ENCODE measurements at regions not wholly inside any gene's neighbourhood (a gene's known extent, or its start where the extent isn't known, plus 50 kb on each side); places are given as distances from the start of the nearest gene placed in this dataset.

DNA sequence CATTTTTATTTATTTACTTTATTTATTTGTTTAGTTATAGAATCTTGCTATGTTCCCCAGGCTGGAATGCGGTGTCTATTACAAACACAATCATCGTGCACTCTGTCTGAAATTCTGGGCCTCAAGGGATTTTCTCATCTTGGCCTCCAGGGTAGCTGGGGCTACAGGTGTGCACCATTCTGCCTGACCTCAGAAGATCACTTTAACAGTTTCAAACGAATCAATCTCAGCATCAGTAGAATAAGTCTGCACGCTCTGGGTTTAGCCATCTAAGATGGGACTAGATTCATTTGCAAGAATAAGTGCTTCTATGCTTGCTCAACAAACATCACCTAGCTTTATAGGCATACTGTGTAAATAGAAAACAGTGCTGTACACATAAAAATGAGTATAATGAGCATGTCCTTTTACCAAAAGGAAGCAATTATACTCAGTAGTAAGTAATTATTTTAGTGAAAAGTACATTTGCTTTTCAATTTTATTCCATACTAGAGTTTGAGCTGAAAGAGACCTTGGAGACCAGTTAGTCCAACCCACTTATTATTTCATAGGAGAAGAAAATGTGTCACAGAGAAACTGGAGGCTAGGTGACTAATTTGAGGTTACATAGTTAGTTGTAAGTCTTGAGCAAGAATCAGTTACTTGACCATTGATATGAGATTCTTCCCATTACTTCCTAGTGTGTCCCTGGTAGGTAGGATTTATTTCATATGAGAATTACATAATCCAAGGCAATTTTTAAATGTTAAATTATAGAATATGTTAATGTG is 456.5 kb upstream of the LMO3 start:
- Mint-ChIP-seq H3K9me3 (no peaks in the 10 kb centered on the region), H3K4me1 (no peaks in the 10 kb centered on the region), H3K4me3 (no peak overlapping the region), H3K36me3 (ENCODE audit: low read depth) (no peaks in the 10 kb centered on the region), H3K27ac (no peak overlapping the region), H3K27me3 (ENCODE audit: low read depth, poor library complexity) (no peaks in the 10 kb centered on the region)
- no peak for TF ChIP-seq CTCF (IDR thresholded peaks at IDR 0.05)
- no peak for DNase-seq

DNA sequence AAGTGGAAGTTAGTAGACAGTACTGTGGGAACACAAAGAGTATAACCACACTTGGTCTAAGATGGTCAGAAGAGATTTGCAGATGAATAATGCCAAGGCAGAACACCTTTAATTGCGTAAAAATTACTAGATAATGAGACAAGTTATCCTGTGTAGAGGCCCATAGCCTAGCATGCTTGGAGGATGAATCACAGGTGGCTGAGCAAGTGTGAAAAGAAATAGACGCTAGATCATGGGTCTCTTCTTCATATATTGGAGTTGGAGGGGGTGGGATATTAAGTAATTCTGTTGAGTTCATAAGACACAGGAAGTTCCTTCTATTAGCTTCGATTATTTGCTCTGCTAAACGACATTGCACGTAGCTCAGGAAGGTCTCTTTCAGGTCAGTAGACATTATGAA is 454.3 kb upstream of the LMO3 start:
- no peak for TF ChIP-seq CTCF (IDR thresholded peaks at IDR 0.05)
- Mint-ChIP-seq H3K36me3 (ENCODE audit: low read depth) (no peaks in the 10 kb centered on the region), H3K27ac (no peak overlapping the region), H3K9me3 (no peaks in the 10 kb centered on the region), H3K4me1 (no peaks in the 10 kb centered on the region), H3K4me3 (no peak overlapping the region), H3K27me3 (ENCODE audit: low read depth, poor library complexity) (no peaks in the 10 kb centered on the region)
- no peak for DNase-seq

GRCh38 chr12:17056546-17056945 is 450.6 kb upstream of the LMO3 start:
- TF ChIP-seq CTCF (IDR thresholded peaks at IDR 0.05) = no peak
- no peak for DNase-seq
- Mint-ChIP-seq H3K4me3 (no peak overlapping the region), H3K27ac (no peak overlapping the region), H3K4me1 (no peaks in the 10 kb centered on the region), H3K9me3 (no peaks in the 10 kb centered on the region), H3K36me3 (ENCODE audit: low read depth) (no peaks in the 10 kb centered on the region), H3K27me3 (ENCODE audit: low read depth, poor library complexity) (no peaks in the 10 kb centered on the region)

GRCh38 chr12:17038923-17039322 is 433.0 kb upstream of the LMO3 start:
- TF ChIP-seq CTCF (IDR thresholded peaks at IDR 0.05) = no peak
- Mint-ChIP-seq H3K9me3 (no peaks in the 10 kb centered on the region), H3K4me3 (no peak overlapping the region), H3K27ac (no peak overlapping the region), H3K36me3 (ENCODE audit: low read depth) (no peaks in the 10 kb centered on the region), H3K27me3 (ENCODE audit: low read depth, poor library complexity) (no peaks in the 10 kb centered on the region), H3K4me1 (no peaks in the 10 kb centered on the region)
- no peak for DNase-seq

DNA sequence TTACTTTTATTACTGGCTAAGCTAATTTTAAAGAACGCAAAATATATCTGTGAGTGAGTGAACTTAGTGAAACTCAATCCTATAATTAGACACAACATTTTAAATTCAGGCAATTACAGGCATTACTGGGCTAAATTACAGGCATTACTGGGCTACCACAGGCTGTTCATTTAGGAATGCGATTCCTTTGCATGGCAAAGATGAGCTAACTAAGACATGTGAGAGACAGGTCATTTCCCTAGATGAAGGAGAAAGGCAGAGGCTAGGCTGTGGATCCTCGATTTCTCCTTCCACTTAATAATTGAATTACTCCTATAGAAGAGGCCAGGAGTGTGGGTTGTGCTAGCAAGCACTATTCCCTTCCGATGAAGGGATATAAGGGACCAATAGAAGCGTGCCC is 429.4 kb upstream of the LMO3 start:
- no peaks in the 10 kb centered on the region for H3K4me1 Mint-ChIP-seq
- no peak for TF ChIP-seq CTCF (IDR thresholded peaks at IDR 0.05)
- no peaks in the 10 kb centered on the region for H3K9me3 Mint-ChIP-seq
- peaks cover 4% of the 10 kb centered on the region for H3K27me3 Mint-ChIP-seq (ENCODE audit: low read depth, poor library complexity)
- no peaks in the 10 kb centered on the region for H3K36me3 Mint-ChIP-seq (ENCODE audit: low read depth)
- H3K4me3 Mint-ChIP-seq = no peak overlapping the region
- DNase-seq = no peak
- no peak overlapping the region for H3K27ac Mint-ChIP-seq

- Mint-ChIP-seq H3K9me3 (no peaks in the 10 kb centered on the region), H3K27ac (no peak overlapping the region), H3K4me3 (no peak overlapping the region), H3K27me3 (ENCODE audit: low read depth, poor library complexity) (peaks cover 4% of the 10 kb centered on the region), H3K4me1 (no peaks in the 10 kb centered on the region), H3K36me3 (ENCODE audit: low read depth) (no peaks in the 10 kb centered on the region)
- no peak for DNase-seq
- no peak for TF ChIP-seq CTCF (IDR thresholded peaks at IDR 0.05)
Measured at GRCh38 chr12:17030338-17030737, 424.4 kb upstream of the LMO3 start.
